ENCODE measurements at regions not wholly inside any gene's neighbourhood (a gene's known extent, or its start where the extent isn't known, plus 50 kb on each side); places are given as distances from the start of the nearest gene placed in this dataset.

GRCh38 chr3:148232389-148232788 lies 465.3 kb upstream of the AGTR1 start:
- DNase-seq, result no peak

DNA sequence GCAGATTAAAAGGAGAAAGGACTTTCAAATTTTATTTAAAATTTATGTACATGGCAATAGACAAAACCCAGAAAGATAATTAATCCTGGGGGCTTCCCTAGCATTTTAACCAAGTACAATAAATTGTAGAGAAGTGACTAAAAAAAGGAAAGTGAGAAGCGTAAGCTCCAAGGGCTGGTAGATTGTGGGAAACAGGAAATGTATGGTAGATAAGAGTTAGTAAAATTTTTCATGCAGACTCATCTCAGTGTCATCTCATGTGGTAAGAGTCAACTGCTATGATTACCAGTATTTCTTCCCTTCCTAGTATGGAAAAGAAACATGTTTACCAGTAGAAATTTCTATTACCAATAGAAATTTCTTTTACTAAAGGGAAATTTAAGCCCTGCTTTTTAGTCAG lies 464.3 kb upstream of the AGTR1 start:
- no peak for DNase-seq

- no peak for DNase-seq
These were observed 463.2 kb upstream of the AGTR1 start for GRCh38 chr3:148234536-148234935.

GRCh38 chr3:148235566-148235965 lies 462.1 kb upstream of the AGTR1 start:
- DNase-seq, result no peak

DNA sequence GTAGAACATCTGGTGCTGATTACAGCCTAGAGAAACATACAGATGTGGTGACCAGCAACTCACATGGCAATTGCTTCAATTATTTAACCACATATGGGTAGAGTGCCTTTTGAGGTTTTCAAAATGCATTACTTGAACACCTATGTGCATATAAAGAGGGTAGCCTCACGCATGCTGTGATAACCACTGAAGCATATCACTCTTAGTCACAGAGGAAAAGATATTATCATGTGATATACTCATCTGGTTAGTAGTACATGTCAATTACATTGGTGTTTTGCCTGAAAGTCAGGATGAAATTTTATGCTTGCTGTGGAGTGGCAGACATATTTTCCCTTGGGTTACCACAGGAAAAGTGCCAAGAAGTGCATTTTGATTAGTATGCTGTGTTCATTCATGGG lies 459.3 kb upstream of the AGTR1 start:
- no peak for DNase-seq

DNA sequence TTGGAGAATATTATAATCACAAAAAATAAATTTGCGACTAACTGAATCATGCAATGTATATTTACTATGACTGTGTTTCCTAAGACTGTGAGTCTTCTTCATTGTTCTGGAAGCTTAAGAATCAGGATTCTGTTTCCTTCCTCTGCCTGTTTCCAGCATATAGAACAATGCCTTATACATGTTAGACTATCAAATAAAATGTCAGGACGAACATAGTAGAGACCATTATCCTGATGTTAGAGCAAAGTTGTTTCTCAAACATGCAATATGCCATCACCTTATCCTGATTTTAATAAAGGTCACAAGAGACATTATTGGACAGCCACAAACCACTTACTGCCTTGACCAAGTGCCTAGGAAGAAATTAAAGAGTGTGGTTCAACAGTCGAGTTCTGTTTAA lies 457.4 kb upstream of the AGTR1 start:
- no peak for DNase-seq

DNA sequence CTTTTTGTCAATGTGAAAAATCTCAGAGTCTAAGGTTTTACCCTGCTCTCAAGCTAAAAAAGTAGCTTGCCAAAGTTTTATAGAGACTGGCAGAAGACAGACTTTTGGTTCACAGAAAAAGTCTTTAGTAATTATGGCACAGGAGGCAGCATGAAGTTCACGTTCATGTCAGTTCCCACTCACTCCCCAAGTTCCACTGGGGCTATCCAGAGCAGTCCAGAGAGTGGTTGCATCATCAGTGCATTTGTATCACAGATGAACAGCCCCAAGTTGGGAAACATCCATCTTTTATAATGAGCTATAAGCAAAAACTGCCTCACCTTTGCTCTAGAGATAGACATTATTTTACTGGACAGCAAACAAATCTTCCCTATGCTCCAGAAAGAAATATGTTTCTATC lies 454.1 kb upstream of the AGTR1 start:
- no peak for DNase-seq

DNA sequence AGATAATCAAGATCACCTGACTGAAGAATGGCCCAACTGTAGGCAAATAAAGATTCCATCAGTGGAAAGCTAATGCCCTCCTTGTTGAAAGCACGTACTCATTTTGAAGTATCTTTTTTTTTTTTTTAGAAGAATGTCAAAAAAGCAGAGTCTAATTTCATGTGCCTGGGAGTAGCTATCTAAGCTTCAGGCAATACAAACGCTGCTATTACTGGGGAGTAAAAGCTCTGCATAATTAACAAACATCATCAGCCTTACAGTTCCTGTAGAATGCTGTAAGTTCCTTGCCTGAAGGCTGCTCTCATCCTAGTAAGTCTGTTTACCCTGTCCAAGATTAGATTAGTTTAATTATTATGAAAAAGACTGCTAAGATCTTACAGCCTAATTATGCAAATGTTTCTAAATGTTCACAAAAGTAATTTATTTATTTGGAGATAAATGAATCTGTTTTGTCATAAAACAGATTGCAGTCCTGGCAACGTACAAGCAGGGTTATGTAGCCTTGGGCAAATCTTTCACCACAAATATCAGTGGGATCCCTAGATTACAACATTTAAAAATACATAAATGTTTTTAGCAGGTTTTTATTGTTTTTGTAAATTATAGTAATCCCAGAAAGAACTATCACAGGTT lies 451.3 kb upstream of the AGTR1 start:
- DNase-seq, result no peak

DNA sequence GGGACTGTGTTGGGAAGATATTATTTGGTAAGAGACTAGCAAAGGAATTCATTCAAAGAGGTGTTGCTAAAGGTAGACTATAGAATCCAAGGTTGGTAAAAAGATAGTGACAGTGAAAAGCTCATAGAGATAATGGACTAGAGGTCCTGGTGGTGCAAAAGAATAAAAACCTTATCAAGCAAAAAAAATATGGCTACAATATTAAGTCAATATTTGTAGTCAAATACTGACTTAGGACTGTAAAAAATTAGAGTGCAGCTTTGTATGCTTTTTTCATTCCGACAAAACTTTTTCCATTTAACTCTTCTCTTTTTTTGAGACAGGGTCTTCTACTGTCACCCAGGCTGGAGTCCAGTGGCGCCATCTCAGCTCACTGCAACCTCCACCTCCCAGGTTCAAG lies 444.0 kb upstream of the AGTR1 start:
- no peak for DNase-seq

- DNase-seq, result no peak
These were observed 443.3 kb upstream of the AGTR1 start for GRCh38 chr3:148254402-148254801.

DNA sequence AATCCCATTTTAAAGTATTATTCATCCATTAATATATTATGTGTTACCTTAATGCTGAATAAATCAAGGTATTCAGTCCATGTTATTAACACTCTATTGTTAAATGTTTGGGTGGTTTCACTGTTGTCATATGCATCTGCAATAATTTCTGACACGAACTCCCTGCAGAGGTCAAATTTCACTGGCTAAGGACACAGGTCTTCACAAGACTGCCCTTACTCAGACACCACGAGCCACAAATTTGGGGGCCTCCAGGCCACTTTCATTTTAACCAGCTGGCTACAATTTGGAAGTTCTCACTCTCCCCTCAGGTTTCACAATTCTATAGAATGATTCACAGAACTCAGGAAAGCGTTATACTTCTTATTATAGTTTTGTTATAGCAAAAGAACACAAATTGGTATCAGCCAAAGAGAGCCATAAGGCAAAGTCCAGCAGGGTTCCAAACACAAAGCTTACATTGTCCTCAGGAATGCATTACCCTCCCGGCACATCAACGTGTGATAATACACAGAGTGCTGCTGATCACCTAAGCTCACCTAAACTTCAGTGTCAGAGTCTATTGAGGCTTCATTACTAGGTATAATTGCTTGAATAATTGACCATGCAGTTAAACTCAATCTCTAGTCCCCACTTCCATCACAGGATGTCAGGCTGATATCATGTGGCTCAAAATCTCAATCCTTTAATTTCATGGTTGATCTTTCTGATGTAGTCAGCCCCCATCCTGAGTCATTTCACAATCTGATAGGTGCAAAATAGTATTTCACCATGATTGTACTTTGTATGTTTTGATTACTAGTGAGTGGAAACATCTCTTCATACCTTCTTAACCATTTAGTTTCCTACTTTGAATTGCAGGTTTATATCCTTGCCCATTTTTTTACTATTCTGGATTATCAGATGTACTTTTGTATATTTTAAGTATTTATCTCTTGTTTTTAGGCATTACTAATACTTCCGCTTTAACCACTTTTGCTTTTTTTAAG lies 441.4 kb upstream of the AGTR1 start:
- no peak for DNase-seq

DNA sequence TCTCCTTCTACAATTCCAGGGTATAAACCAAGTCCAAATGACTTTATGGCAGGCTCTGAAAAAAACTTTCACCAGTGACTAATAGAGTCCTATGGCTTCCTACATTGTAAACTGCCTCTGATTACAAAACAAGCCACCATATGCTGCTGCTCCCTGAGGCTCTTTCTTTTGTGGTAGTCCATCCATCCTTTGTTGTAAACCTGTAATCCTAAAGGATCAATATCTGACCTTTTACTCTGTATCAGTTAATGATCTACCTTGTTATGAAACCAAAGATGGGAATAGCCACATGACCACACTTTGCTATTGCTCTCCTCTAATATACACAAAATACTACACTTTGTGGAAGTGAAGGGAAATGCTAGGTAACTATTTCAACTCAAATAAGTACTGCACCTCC lies 434.7 kb upstream of the AGTR1 start:
- no peak for DNase-seq

DNA sequence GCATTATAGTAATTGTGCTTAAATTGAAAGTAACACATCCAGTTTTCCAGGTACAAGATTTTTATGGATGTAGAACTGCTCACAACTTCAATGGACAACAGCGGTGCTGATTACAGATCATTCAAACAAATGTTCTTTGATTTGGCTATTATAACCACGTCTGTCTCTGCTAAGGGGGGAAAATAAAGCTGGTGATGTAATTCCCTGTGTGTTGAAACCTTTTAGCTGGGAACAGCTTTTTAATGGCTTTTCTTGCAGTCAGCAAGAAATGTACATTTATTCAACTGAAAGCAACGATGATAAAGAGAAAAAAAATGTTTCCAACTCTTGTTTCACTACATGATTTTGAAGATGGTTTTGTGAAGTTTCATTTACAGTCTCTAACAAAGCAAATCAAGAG lies 431.9 kb upstream of the AGTR1 start:
- no peak for DNase-seq

- DNase-seq, result no peak
These were observed 431.4 kb upstream of the AGTR1 start for GRCh38 chr3:148266341-148266740.

- no peak for DNase-seq
These were observed 427.9 kb upstream of the AGTR1 start for GRCh38 chr3:148269816-148270215.

DNA sequence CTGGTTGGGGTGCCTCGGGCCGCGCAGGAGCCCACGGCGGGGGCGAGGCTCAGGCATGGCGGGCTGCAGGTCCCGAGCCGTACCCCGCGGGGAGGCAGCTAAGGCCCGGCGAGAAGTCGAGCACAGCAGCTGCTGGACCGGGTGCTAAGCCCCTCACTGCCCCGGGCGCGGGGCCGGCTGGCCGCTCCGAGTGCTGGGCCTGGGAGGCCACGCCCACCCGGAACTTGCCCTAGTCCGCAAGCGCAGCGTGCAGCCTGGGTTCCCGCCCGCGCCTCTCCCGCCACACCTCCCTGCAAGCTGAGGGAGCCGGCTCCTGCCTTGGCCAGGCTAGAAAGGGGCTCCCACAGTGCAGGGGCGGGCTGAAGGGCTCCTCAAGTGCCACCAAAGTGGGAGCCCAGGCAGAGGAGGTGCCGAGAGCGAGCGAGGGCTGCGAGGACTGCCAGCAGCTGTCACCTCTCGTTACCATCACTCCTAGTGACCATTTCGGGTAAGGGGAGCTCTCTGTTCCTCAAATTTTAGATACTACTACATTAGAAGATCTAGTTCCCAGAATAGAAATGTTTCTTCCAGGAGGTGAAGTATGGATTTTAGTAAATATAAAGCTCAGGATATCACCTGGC lies 417.0 kb upstream of the AGTR1 start:
- DNase-seq, result no peak

DNA sequence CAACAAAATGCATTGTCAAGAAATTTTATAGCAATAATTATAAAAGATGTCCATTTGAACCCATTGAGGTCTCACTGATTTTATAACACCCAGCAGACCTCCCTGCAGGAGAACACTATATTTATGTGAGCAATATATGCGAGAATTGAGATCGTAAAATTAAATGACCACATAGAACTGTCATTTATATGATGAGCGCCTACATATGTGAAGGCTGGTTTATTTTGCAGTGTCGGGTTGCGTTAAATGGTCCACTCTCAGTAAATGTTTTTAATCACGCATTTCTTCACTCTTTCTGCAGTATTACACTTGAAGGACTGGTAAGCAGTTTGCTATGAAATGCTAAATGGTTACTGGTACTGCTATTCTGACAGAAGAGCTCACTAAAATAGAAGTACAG lies 408.5 kb upstream of the AGTR1 start:
- DNase-seq, result no peak

DNA sequence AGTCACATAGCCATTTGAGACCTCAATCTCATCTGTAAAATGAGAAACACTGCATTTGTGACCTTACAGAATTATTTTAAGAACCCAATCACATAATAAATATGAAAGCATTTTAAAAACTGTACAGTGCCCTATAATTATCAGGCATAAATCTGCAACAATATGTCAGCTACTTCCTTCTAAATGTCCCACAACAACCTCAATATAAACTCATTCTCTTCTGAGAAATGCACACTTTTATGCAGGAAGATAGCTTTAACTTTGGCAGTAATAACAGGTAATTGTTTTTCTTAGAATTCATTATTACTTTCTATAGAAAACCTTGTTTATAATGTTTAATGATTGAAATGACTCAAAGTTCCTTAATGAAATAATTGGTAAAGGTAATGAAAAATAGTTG lies 400.7 kb upstream of the AGTR1 start:
- DNase-seq, result no peak

DNA sequence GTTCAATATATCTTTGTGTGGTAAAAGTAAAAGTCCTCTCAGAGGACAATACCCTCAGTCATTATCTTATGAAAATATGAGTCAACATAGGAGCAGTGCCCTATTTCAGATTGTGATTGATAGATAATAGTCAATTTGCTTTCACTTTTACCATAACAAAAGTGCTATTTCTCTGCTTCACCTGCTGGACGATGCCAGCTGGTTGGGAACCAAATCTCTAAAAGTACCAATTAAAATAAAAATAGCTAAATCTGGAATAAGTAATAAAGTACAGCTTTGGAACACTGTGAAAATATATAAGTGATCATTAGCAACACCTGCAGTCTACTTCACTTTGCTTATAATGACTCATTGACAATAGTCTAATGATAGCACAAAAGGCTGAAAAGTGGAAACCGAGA lies 390.3 kb upstream of the AGTR1 start:
- DNase-seq, result no peak

DNA sequence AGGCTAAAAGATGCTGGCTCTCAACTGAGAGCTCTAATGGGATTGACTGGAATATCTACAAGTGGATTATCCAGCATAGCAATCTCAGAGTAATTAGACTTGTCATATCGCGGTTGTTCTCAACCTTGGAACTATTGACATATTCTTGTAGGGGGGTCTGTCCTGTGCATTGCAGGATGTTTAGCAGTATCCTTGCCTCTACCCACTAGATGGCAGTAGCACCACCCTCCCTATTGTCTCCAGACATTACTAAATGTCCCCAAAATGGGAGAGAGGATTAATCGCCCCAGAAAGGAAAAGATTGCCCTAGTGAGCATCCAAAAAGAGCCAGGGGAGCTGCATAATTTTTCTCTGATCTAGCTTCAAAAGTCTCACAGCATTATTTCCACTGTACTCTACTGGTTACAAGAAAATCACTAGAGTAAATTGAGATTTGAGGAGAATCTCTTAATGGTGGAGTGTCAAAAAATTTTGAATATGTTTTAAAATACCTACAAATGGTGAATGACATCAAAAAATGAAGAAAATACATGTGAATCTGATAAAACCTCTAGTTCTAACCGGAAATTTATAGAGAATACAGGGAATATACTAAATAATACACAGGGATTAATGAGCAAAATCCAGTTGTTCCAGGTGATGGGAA lies 388.2 kb upstream of the AGTR1 start:
- DNase-seq, result no peak

DNA sequence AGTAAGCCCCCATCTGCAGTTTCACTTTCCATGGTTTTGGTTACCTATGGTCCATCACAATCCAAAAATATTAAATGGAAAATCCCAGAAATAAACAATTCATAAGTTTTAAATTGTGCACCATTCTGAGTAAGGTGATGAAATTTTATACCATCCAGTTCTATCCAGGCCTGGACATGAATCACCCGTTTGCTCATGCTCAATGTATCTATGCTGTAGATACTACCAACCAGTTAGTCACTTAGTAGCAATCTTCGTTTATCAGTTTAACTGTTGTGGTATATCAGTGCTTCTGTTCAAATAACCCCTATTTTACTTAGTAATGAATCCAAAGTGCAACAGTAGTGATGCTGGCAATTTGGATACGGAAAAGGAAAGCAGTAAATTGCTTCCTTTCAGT lies 381.9 kb upstream of the AGTR1 start:
- no peak for DNase-seq

DNA sequence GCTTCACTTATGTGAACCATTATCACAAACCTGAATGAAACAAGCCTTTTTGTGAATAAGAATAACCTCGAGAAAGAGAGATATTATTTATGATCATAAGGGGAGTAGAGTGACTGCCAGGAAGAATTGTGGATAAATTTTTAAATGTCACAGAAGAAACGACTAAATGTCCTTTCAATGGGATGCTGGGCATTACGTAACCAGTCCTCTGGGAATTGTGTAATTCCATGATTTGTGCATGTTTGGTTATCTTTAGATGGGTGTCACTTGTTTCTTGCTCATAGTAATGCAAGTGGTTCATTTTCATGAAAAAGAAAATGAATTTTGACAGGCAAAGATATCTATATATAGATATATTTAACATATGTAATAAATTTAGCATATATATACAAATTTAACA lies 379.5 kb upstream of the AGTR1 start:
- no peak for DNase-seq

DNA sequence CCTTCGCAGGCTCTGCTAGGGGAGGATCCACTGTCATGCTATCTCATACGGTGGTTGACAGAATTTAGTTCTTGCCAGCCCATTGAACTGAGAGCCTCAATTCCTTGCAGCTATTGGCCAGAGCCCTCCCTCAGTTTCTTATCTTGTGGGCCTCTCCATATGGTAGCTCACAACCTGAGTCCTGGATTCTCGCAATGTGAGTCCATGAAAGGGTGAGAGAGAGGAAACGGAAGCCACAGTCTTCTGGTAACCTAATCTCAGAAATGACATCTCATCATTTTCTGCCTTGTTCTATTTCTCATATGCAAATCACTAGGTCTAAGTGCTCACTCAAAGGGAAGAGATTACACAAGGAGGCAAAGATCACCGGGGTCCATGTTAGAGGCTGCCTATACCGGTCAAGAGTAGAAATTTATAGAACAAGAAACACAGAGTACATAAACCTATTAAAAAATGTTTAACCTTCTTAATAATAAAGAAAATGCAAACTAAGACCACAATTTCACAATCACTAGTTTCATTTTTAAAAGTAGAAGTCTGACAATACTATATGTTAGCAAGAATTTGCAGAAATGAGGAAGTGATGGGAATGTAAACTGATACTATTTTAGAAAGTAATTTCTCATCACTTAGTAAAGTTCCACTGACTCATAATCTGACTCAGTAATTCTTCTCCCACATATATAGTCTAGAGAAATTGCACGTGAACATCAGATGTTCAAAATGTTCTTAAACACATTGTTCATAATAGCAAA lies 378.4 kb upstream of the AGTR1 start:
- DNase-seq, result peak; percentile 8
